ENCODE measurements at regions not wholly inside any gene's neighbourhood (a gene's known extent, or its start where the extent isn't known, plus 50 kb on each side); places are given as distances from the start of the nearest gene placed in this dataset.

DNA sequence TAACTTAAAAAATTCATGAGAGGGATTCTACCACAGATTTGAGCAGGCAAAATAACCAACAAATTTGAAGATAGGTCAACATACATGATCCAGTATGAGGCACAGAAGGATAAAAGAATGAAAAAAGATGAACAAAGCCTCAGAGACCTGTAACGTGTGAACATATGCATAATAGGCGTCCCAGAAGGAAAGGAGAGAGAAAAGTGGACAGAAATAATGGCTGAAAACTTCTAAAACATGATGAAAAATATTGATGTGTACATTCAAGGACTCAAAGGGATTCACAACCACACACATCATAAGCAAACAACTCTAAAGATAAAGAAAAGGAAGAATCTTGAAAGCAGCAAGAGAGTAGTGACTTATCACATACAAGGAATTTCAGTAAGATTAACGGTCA lies 100.1 kb upstream of the PARD3B start:
- DNase-seq, result no peak

DNA sequence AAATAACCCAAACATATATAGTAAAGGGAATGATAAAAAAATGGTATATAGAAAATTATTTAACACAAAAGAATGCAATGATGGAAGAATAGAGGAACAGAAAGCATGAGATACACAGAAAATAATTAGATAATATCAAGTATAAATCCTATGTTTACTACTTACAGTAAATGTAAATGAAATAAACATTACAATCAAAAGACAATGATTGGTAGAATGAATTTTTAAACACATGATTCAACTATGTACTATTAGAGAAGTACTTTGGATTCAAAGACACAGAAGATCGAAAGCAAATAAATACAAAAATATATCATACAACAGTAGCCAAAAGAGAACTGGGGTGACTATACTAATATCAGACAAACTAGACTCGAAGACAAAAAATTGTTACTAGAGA lies 97.6 kb upstream of the PARD3B start:
- DNase-seq, result no peak

DNA sequence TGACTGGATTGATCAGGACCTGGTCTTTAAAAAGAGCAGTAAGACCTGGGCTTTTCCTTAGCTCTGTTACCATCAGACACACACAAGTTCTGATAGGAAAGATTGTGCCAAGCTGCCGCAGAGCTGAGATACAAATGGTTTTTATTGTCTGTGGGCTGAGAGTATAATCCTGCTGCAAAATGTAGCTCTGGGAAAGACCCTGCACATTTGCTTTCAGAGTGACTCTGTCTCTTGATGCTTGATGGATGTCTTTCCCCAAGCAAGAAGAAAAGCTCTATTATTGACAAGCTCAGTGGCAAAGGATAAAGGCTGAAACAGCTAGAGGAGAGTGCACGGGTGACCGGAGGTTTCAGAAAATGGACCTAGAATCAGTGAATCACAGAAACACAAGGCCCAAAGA lies 95.3 kb upstream of the PARD3B start:
- no peak for DNase-seq

DNA sequence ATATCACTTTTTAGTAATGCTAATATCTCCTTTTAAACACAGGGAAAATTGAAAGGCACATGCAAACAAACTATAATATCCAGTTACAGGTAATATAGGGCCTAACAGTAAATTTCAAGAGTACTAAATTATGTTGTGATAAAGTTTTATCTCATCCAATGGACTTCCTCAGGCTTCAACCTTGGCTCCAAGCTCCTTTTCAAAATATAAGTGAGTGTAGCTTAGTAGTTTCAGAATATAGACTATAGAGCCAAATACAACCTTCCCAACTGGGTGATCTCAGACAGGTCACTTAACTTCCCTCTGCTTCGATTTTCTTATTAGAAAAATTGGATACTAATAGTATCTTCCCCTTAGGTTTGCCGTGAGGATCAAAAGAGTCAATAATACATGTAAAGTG lies 93.5 kb upstream of the PARD3B start:
- DNase-seq, result no peak

DNA sequence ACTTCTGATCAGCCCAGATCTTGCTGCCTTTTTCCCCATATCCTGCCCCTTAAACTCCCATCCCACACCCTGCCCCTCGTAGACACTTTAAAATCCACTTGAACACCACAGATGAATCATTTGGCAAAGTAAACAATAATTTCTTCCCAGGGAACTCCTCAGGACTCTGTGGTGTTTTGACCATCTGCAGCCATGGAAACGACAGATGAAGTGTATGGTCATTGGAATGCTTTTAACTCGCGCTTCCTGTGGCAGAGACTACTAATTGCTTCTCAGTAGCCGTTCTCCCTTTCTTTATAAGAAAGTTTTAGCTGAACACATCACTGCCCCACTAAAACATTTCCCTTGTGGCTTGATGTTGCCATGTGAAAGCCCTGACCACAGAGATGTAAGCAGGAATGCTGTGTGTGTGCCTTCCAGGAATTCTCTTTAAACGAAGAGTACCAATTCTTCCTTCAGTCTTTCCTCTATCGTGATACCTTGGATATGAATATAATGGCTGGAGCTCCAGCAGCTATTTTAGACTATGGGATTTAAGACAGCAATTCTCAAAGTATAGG lies 92.7 kb upstream of the PARD3B start:
- no peak for DNase-seq

DNA sequence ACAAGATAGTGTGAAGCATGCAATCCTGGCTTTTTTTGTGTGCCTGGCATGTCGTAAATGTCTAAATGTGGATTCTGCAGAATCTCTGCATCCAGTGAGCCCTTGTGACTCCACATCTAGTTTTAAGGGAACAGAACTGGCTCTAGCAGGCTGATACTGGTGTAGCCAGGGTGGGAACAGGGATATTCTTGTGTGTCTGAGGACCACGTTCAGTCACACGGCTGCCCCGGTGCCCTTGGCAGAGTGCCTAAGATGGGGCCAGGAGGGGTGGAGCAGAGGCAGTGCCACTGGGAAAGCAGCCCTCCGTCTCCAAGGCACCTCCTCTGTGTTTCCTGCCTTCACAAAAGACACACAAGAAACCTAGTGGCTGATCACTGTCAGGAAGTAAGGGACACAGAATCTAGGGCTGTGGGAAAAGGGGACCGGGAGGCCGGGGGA lies 91.5 kb upstream of the PARD3B start:
- no peak for DNase-seq

DNA sequence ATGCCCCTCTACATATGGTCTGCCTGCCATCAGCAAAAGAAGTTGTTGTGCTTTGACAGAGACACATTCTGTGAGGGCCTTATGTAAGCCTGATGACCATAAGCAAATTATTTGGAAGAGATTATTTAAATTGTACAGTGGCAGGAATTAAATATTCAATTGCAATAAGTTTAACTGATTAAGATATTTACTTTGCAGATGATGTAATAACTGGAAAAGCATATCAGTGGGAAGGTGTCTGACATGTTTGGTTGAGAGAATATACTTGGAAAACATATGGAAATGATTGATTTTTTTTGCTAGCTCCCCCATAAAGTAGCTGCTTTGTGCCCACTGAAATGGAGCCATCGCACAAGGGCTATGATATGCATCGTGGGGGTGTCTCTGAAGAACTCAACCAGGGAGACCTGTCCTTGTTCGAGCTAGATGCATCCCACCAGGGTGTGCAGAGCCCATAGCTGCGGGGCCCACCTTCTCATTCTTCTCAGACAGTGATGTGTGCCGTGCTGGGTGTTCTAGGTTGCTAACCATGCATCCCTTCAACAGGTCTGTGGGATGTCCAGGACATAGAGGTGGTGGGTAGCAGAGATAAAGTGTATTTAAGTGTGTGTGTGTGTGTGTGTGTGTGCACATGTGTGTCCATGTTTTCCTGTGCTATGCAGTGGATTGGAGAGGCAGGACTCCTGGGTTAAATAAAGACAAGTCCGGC lies 90.4 kb upstream of the PARD3B start:
- DNase-seq, result no peak

DNA sequence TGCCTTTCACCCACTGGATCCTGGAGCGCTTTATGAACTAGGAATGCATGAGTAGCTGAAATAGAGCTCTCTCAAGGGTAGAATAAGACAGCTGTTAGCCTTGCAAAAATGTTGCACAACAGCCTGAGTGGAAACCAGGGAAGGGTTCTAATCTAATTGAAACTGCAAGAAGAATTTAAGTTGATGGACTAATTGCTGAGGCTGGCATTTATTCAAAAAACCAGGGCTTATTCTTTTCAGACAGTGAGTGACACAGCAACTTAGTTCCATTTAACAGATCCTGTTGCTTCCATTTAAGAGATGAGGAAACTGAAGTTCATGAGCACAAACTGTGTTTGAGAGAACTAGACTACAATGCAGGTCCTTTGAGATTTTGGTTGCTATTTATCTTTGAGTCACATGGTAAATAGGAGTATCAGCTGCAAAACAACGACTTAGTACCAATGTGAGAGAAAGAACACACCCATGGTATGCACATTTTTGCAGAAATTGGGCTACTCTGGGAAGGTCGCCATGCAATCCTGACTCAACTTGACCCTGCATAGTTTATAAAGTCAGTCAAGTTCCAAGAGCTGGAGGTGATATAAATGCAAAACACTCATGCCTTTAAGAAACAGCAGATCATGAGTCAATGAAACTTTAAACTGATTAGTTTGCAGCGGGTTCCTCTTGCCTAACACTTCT lies 76.4 kb upstream of the PARD3B start:
- DNase-seq, result no peak

DNA sequence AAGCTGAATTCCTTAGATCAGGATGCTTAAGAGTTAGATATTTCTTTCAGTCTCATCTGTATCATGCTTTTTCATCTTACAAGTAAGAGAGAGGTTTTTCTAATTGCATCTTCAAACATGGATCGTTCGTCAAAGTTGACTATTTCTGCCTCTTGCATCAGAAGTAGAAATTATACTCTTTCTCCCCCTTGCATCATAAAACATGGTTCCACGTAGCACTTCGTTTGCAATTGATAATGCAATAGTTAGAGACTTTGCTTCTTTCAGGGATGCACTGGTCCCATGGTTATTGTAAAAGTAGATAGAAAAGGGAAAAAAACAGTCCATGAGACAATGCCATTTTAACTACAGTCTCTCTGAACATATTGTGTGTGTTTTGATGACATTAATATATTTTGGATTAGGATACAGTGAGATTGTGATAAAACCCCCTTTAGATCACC lies 75.1 kb upstream of the PARD3B start:
- DNase-seq, result no peak

DNA sequence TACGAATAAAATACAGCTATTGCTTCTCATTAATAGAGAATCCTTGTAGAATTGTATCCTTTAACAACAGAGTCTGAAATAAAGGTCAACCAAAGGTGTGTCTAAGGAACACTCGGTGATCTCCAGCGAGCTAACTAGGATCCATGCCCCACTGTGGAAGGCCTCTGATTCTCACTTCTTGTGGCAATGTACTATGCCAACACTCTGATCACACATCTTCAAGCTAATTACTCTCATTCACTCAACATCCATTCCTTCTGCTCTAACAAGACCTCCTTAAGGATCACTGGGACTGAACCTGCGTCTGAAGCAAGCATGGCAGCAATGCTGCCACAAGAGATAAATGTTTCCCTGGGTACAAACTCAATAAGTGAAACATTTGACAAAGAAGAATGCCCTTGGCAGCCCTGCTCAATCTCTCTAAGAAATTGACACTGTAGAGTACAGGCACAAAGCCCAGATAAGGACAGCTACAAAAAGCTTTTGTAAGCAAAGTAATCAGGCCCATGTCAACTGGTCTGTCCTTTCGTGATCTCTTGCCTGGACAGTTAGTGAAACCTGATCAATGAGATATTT lies 74.6 kb upstream of the PARD3B start:
- no peak for DNase-seq

DNA sequence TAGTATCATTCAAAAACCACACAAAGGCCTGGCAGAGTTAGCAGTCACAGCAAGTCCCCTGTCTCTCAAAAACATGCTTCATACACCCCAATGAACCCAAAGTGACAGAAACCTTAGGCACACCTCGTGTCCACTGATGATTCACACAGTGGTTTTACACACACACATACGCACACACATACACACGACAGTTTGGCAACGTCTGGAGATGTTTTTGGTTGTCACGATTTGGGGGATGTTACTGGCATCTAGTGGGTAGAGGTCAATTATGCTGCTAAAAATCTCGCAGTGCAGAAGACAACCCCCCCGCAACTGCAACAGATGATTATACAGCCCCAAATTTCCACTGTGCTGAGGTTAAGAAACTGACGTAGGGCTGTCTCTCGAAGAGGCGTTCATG lies 72.9 kb upstream of the PARD3B start:
- no peak for DNase-seq

DNA sequence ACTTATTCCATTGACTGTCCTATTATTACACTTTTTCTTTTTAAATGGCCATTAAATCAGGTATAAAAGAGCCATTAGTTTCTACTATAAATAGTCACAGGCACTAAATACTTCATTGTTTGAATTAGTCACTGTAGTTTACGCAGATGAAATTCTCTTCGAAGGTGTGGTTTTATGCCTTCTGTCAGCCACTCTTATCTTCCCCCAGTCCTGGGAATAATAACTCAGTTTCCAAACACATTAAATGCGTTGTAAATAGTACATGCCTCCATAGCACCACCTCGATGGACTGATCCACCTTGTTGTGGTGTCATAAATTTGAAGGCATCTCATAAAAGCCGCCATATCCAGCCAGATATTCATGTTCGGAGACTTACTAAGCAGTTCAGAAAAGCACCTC lies 72.1 kb upstream of the PARD3B start:
- no peak for DNase-seq

DNA sequence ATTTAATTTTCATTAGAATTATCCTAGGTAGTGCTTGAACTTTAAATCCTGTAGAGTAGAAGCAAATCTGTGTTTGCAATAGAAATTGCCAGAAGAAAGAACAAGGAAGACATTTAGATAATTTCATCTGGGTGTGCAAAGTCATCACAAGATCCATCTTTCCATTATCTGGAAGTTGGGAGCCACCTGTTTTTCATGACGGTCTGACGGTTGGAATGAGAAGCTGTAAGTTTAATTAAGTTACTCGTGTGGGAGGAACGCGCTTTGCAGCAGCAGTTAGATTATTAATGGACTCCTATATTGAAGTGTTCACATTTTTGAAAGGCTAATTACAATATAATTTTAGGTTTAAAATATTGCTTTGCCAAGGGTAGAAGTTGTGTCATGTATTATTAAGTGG lies 69.9 kb upstream of the PARD3B start:
- DNase-seq, result no peak

DNA sequence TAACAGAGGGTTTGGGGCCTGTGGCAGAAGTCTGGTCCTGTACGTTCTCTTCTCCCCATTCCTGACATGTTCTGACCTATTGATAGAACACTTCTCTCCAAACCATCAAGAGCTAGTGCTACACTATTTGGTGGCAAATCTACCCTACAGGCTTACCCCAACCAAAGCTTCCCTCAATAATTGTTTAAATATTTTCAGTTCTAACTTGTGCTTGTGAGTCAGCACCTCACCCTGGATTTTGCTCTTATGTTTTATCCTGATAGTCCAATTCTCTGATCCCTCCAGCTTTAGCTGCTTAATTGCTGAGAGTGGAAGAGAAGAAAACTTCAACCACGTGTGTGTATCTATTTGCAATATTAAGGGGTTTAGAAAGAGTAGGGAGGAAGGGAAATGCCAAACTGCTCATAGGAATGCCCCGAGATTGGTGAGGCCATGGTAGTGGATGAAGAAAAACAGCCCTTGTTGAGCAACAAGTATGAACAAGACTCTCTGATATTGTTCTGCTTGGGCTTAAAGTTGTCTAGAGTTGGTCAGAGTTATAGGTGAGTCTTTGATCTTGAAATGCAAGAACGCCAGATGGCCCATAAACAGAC lies 67.8 kb upstream of the PARD3B start:
- DNase-seq, result no peak

DNA sequence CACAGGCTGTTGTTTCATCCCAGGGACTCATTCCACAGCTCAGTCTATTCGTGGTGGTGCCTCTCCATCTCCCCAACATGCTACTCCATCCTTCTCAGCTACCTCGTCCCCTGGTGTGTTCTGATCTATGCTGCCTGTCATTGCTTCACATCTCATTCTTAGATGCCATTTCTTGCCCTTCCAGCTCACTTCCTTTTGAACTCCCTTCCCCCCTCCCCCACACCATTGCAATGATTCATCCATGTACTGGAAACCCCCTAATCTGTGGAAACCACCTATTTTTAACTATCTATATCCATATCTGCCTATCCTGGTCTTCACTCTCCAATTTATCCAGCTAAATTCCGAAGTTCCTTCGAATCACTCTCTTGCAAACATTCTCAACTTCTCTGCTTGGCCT lies 65.7 kb upstream of the PARD3B start:
- no peak for DNase-seq

DNA sequence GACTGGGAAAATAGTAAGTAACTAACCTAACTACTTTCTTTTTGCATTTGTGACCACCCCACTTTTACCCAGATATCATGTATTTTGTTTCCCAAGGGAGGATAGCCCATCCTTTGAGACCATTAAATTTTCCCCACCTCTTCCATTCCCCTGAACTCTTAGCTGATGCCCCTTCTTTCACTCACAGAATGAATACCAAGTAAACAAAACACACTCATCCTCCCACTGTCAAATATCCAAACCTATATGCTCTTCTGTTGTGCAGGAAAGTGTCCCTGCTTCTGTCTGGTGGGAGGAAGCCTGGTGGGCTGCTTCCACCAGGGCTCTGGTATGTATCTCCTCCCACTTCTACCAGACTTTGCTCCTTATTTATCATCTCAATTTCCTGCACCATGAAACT lies 64.6 kb upstream of the PARD3B start:
- no peak for DNase-seq

DNA sequence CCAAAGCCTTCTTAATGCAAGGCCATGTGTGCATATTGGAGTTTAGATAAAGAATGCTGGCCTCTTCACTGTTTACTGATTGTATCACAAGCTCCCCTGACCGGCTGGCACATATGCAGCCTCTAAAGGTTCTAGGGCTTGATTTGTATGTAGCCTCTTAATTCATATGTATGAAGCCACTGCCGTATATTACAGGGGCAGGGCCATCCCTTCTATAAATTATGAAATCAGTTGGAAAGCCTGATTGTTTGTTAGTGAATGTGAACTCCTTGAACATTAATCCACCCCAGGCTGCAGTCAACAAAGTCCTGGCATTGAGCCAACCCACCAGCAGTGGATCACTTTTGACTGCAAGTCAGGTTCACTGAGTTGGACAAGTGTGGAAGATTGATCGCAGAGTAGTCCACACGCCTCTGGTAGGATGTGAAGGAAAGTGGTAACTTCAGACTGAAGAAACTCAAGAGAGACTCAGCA lies 61.6 kb upstream of the PARD3B start:
- DNase-seq, result no peak

DNA sequence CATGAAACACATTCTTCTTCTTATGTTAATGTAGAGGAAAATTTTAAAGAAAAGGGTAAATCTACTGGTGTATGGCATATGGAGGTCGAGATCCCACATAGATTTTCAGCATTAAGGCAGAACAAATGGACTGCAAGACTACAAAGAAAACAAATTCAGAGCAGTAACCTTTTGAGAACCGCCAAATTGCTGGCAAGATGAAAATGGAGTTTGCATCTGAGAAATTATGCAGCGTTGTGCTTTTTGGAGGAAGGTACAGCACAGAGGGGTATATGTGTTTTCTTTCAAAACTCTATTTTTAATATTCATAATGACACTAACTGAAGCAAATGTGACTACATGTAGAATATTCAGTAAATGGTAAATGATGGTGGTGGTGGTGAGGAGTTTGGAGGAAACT lies 59.0 kb upstream of the PARD3B start:
- no peak for DNase-seq

DNA sequence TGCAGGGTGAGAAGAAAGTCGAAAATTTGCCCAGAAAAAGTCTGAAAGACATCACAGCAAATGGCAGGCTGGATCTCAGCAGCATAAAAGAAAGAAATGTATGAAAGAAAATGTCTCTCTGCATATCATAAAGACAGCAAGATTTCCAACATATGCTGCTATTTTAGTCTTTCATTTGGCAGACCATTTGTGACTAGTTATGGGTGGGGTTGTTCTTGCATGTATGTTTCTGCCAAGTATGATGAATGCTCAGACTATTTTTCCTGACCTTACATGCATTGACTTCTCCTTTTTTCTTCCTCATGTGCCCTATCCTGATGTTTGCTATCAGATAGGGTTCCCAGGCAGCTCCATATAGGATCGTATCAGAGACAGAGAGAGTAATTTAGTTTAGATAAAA lies 58.5 kb upstream of the PARD3B start:
- no peak for DNase-seq

DNA sequence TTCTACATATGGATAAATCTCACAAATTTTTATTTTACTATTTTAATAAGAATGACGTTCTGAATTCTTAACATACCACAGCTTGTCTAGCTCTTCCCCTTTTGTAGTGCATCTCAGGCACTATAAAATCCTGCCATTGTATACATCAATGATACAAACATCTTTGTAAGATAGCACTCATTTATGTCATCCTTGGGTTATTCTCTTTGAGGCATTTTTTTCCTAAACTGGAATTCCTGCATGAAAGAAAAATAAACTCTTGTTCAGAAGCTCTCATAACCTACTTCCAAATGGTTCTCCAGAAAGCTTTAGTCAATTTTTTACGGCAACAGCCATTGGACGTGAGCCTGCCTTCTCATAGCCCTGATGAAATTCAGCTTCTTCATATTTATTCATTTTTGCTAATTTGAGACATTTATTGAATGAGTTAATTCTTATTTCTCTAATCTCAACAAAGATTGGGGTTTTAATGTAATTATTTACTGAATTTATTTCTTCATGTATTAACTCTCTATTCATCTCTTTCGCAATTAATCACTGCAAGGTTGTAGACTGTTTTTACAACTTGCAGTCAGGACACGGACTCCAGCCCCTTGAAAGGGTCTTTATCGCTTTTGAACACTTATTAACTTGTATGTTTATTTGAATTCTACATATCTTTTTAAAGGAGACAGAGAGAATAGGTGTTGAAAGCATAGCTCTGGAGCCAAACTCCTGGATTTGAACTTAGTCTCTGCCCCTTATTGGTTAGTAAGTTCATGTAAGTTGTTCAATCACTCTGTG lies 57.6 kb upstream of the PARD3B start:
- DNase-seq, result no peak

DNA sequence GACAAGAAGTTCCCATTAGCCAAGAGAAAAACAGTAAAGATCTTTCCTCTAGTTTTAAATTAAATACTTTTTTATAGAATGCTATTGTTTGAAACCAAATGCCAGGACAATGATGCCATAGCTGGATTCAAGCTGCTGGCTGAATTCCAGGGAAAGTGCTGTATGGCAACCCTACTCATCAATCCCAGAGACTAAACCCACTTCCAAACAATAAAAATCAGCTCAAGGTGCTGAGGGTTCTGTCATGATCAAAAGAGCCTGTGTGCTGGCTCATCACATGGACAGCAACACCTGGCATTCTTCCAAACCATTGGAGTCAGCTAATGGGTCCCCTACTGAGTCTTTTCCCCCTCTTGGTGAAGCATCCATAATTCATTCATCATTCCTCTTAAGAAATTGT lies 53.7 kb upstream of the PARD3B start:
- DNase-seq, result no peak

DNA sequence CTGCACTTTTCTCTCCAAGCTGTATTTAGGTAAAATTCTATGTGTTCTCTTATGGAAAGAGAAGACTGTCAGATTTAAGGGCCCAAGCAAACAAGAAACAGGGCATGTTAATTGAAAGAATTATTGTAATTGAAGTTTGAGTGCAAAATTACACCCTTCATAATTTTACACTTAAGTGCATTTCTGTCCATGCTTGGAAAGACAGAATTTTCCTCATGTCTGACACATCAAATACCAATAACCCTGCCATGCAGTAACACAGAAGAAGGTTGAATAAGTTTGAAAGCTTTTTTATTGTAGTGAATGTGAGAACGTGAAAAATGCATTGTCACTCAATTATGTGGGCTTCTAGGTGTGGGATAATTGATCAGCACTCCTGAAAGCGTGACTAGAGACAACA lies 52.9 kb upstream of the PARD3B start:
- DNase-seq, result no peak

DNA sequence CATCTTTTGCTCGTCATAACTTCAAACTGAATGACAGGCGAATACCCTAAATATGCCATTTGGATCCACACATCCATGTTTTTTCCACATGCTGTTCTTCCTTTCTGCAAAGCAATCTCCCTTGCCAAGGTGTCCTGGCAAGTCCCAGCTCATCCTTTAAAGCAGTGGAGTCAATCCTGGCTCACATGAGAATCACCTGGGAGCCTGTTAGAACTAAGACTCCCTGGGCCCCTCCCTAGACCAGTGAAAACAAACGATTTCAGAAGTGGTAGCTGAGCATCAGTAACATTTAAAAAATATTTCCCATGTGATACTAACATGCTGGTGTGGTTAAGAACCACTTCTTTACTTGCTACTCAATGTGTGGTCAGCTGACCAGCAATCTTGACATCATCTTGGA lies 50.6 kb upstream of the PARD3B start:
- DNase-seq, result no peak

Measured in bone marrow (tissue), 2 donors.